Caco-2 (cell line): ENCODE measurements at regions not wholly inside any gene's neighbourhood (a gene's known extent, or its start where the extent isn't known, plus 50 kb on each side); places are given as distances from the start of the nearest gene placed in this dataset.

Experiments
- BruUV-seq: library from RNA; stranded (reverse); fragments of 400-500 nt; replicated peaks from 2 replicates; lab custom pipeline; 2021; lab: Mats Ljungman, UMichigan
- CTCF ChIA-PET: fragments of 300-600 bp; sonication (Branson Sonifier 250); formaldehyde crosslinking; loops from one replicate; lab custom pipeline; 2022; ENCODE audit warnings: antibody characterized with exemption; lab: Charles Lee
- POLR2A ChIA-PET: fragments of 300-600 bp; sonication (Branson Sonifier 250); formaldehyde crosslinking; loops from one replicate; lab custom pipeline; 2022; ENCODE audit warnings: antibody characterized with exemption; lab: Charles Lee
- DNase-seq, 2 experiments: peaks; one replicate each; pipeline versions ENCODE4 v3.0.0 to v3.0.0-alpha.2; 2020 to 2022
- H3K27me3 ChIP-seq: replicated peaks from 2 replicates; pipeline ENCODE4 v1.6.0; 2011; ENCODE audit warnings: low read length; ENCODE audit not compliant: control insufficient read depth, insufficient read depth
- H3K36me3 ChIP-seq: 2 replicates; pipeline ENCODE4 v1.5.1; 2011; ENCODE audit warnings: low read length; ENCODE audit not compliant: control insufficient read depth, insufficient read depth
- H3K4me1 ChIP-seq: fragments of 250-450 bp; sonication (Bioruptor Pico); 2 replicates; pipeline ENCODE4 v1.5.1; 2020; ENCODE audit warnings: mild to moderate bottlenecking
- H3K4me3 ChIP-seq: 2 replicates; pipeline ENCODE4 v1.5.1; 2011; ENCODE audit warnings: low read depth, mild to moderate bottlenecking, control low read depth, low read length
- H3K9me3 ChIP-seq: fragments of 250-450 bp; sonication (Bioruptor Pico); 2 replicates; pipeline ENCODE4 v1.5.1; 2020; ENCODE audit warnings: mild to moderate bottlenecking, moderate library complexity
- H3K27ac Mint-ChIP-seq: one replicate; pipeline ENCODE4 v1.8.0; 2022; ENCODE audit warnings: mixed read lengths; ENCODE audit not compliant: unreplicated experiment
- H3K27me3 Mint-ChIP-seq: one replicate; pipeline ENCODE4 v1.8.0; 2022; ENCODE audit warnings: mixed read lengths; ENCODE audit not compliant: insufficient read depth, unreplicated experiment
- H3K36me3 Mint-ChIP-seq: one replicate; pipeline ENCODE4 v1.8.0; 2022; ENCODE audit warnings: mild to moderate bottlenecking, mixed read lengths; ENCODE audit not compliant: insufficient read depth, unreplicated experiment
- H3K4me1 Mint-ChIP-seq: one replicate; pipeline ENCODE4 v1.8.0; 2022; ENCODE audit warnings: low read depth, mixed read lengths; ENCODE audit not compliant: unreplicated experiment
- H3K4me3 Mint-ChIP-seq: one replicate; pipeline ENCODE4 v1.8.0; 2022; ENCODE audit warnings: mild to moderate bottlenecking, moderate library complexity, mixed read lengths; ENCODE audit not compliant: unreplicated experiment
- H3K9me3 Mint-ChIP-seq: one replicate; pipeline ENCODE4 v1.8.0; 2022; ENCODE audit warnings: mixed read lengths; ENCODE audit not compliant: unreplicated experiment
- intact Hi-C: fragments of 100-400 bp; cut with micrococcal nuclease; formaldehyde crosslinking; loops from one replicate; pipeline ENCODE4 v1.10.0; 2022; ENCODE audit not compliant: unreplicated experiment
- TF ChIP-seq, protein P1 (sequence below), 2 experiments: fragments of 200-600 bp in 1 of 2; IDR thresholded peaks; 1 replicate in 1 of 2; 2 replicates in 1 of 2; pipeline versions ENCODE4 v1.5.1 to v1.8.0; 2011 to 2022; ENCODE audit warnings: antibody characterized with exemption in 1 of 2, control low read depth in 1 of 2, inconsistent platforms in 1 of 2, low read depth in 1 of 2, low read length in 1 of 2, mild to moderate bottlenecking in 1 of 2, moderate library complexity in 1 of 2; ENCODE audit not compliant: insufficient read depth in 1 of 2, severe bottlenecking in 1 of 2, unreplicated experiment in 1 of 2

DNA sequence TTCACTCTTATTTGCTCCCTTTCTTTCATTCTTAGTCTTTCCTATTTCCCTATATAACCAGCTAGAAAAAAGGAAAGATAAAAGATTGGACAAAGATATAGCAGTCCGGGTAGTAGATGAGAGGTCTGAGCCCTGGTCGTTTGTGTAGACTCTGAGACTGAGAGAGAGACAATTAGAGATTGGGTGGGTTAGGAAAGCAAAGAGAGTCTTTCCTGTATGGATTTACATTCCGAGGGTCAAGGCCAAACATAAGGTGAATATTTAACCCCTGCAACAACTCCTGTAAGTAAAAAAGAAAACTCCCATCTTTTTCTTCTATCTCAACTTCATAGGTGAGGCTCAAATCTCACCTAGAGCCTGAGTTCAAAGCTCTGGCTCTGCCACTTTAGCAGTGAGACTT lies 218.0 kb upstream of the FGGY start:
- Histone ChIP-seq H3K4me1 (no peaks in the 10 kb centered on the region), H3K36me3 (no peaks in the 10 kb centered on the region), H3K9me3 (no peaks in the 10 kb centered on the region), H3K4me3 (no peak overlapping the region), H3K27me3 (no peaks in the 10 kb centered on the region)
- BruUV-seq: no TSS peak
- Mint-ChIP-seq H3K27me3 (no peaks in the 10 kb centered on the region), H3K4me3 (no peak overlapping the region), H3K27ac (no peak overlapping the region), H3K36me3 (no peaks in the 10 kb centered on the region), H3K4me1 (peaks cover 11% of the 10 kb centered on the region), H3K9me3 (no peaks in the 10 kb centered on the region)
- CTCF ChIA-PET: no interaction called here
- POLR2A ChIA-PET: no interaction called here
- DNase-seq: no peak
- TF ChIP-seq, protein P1, sequence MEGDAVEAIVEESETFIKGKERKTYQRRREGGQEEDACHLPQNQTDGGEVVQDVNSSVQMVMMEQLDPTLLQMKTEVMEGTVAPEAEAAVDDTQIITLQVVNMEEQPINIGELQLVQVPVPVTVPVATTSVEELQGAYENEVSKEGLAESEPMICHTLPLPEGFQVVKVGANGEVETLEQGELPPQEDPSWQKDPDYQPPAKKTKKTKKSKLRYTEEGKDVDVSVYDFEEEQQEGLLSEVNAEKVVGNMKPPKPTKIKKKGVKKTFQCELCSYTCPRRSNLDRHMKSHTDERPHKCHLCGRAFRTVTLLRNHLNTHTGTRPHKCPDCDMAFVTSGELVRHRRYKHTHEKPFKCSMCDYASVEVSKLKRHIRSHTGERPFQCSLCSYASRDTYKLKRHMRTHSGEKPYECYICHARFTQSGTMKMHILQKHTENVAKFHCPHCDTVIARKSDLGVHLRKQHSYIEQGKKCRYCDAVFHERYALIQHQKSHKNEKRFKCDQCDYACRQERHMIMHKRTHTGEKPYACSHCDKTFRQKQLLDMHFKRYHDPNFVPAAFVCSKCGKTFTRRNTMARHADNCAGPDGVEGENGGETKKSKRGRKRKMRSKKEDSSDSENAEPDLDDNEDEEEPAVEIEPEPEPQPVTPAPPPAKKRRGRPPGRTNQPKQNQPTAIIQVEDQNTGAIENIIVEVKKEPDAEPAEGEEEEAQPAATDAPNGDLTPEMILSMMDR (IDR thresholded peaks at IDR 0.05; ENCODE audit: insufficient read depth in 1 of 2, low read depth in 1 of 2, low read length in 1 of 2, severe bottlenecking in 1 of 2, unreplicated experiment in 1 of 2): no peak
- intact Hi-C loops: no loop called here

DNA sequence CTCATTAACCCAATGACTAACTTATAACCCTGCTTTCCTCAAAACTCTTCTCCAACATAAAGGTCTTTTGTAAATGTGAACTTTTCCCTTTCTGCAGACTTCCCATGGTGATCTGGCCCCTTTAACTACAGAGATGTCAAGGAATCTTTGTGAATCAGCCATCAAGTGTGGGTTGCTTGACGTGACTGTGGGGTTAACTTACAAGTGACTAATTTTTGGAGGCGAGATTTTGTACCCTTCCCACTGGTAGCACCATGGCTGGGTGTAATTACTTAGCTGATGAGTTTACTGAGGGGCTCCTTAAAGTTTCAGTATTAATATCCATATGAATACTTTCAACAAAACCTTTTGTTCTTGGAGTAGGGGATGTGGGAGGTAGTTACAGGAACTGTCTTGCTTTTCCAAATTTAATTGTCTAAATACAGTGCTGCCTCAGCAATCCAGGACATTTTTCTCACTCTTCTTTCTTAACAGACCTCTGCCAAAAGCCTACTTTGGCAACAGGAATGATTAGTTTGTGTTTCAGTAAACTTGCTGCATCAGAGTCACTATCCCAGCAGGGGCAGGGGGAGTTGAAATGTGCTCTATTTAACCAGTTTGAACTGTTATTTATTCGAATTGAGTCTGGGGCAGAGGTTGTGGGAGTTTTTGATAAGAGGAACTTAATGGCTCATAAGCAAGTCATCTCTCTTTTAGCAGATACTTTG lies 217.3 kb upstream of the FGGY start:
- Mint-ChIP-seq H3K4me1 (peaks cover 11% of the 10 kb centered on the region), H3K27ac (no peak overlapping the region)
- intact Hi-C loops: no loop called here

DNA sequence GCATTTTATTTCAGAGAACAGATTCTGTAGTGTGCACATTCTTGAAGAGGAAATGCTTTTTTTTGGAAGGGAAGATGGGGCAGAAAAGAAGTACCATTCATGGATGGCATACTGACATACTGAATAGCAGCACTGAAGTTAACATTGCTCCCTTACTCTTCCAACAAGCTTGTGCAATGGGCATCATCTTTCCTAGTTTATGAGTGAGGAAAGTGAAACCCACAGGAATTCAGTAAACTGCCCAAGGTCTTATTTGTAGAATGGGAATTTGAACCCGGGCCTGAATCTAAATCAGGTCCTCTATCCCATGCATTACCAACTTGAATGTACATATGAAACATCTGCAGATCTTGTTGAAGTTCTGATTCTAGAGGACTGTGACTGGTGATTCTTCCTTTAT lies 215.7 kb upstream of the FGGY start:
- Histone ChIP-seq H3K4me1 (no peaks in the 10 kb centered on the region), H3K27me3 (no peaks in the 10 kb centered on the region), H3K9me3 (no peaks in the 10 kb centered on the region), H3K4me3 (no peak overlapping the region), H3K36me3 (no peaks in the 10 kb centered on the region)
- Mint-ChIP-seq H3K4me1 (peaks cover 11% of the 10 kb centered on the region), H3K4me3 (no peak overlapping the region), H3K9me3 (no peaks in the 10 kb centered on the region), H3K27ac (no peak overlapping the region), H3K36me3 (no peaks in the 10 kb centered on the region), H3K27me3 (no peaks in the 10 kb centered on the region)
- DNase-seq: no peak
- TF ChIP-seq, protein P1 (IDR thresholded peaks at IDR 0.05; ENCODE audit: insufficient read depth in 1 of 2, low read depth in 1 of 2, low read length in 1 of 2, severe bottlenecking in 1 of 2, unreplicated experiment in 1 of 2): no peak
- ChIA-PET POLR2A (no interaction called here), CTCF (no interaction called here)
- intact Hi-C loops: no loop called here
- no TSS peak for BruUV-seq

More for the DNA sequence above, 217.3 kb upstream of the FGGY start:
- H3K4me3 ChIP-seq: no peak overlapping the region
- no peaks in the 10 kb centered on the region for H3K4me1 ChIP-seq
- no peaks in the 10 kb centered on the region for H3K36me3 Mint-ChIP-seq
- TF ChIP-seq, protein P1 (IDR thresholded peaks at IDR 0.05; ENCODE audit: insufficient read depth in 1 of 2, low read depth in 1 of 2, low read length in 1 of 2, severe bottlenecking in 1 of 2, unreplicated experiment in 1 of 2): no peak
- ChIA-PET CTCF (no interaction called here), POLR2A (no interaction called here)
- DNase-seq: no peak
- no peaks in the 10 kb centered on the region for H3K27me3 ChIP-seq
- no peaks in the 10 kb centered on the region for H3K9me3 Mint-ChIP-seq
- BruUV-seq: no TSS peak
- no peaks in the 10 kb centered on the region for H3K27me3 Mint-ChIP-seq
- H3K9me3 ChIP-seq: no peaks in the 10 kb centered on the region
- H3K4me3 Mint-ChIP-seq: no peak overlapping the region
- H3K36me3 ChIP-seq: no peaks in the 10 kb centered on the region
